Tongue (tissue), 1 donor: ENCODE measurements at regions not wholly inside any gene's neighbourhood (a gene's known extent, or its start where the extent isn't known, plus 50 kb on each side); places are given as distances from the start of the nearest gene placed in this dataset.
"Not testable (repeated sequence)": the region's sequence is repeated elsewhere in the genome, so short reads cannot be mapped to it uniquely, and the experiment has no call there.

Source experiments
- DNase-seq: peaks from one replicate; pipeline ENCODE4 v3.0.0-alpha.2; 2015

DNA sequence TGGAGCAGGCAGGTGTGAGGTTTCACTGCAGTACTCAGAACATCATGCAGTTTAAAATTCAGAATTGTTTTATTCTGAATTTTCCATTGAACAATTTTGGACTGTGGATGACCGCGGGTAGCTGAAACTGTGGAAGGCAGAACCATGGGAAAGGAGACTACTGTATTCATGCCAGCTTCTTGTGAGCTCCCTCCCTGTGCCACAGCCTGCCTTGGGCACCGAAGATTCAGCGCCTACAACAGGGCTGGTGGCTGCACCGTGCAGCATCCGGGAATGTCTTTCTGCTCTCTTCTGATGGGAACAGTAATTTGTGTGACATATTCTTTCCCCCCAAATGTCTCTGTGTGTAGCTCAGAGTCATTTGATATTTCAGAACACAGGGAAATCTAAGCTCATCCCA lies 118.5 kb upstream of the NKX1-1 start:
- no peak for DNase-seq

DNA sequence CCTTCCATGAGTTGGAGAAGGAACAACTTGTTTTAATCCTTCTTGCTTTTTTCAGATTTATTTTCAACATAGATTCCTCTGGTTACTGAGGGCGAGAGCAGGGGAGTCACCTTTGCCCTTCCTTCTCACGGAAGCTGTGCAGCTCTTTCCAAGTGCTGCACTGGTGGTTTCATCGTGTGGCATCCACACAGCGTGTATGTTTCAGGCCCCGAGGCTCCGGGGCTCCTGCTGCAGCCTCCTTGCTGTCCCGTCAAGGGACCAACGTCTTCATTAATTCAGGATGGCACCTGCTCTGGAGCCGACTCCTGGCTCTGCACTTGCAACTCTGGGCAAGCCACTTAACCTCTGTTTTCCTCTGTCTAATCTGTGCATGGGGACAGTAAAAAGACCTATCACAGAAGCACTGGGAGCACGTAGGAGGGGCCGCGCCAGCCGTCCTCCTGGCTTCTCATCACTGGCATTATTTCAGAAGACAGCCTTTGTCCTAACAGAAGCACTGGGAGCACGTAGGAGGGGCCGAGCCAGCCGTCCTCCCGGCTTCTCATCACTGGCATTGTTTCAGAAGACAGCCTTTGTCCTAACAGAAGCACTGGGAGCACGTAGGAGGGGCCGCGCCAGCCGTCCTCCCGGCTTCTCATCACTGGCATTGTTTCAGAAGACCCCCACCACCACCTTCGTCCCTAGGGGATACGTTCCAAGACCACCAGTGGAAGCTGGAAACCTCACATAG lies 117.8 kb upstream of the NKX1-1 start:
- DNase-seq: no peak

- DNase-seq: no peak
These were observed 117.3 kb upstream of the NKX1-1 start for GRCh38 chr4:1523506-1523905.

DNA sequence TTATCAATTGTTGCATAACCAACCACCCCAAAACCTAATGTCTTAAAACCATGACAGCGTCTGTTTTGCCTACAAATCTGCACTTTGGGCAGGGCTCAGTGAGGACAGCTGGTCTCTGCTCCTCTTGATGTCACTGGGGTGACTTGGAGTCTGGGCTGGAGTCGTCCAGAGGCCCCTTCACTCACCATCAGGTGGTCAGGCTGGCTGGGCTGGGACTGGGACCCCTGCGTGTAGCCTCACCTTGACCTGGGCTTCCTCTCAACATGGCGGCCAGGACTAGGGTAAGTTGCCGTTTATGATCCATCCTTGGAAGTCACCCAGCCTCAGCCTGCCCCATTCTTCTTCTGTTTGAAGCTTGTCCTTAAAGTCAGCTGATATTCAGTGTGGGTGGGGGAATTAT lies 116.8 kb upstream of the NKX1-1 start:
- no peak for DNase-seq

DNA sequence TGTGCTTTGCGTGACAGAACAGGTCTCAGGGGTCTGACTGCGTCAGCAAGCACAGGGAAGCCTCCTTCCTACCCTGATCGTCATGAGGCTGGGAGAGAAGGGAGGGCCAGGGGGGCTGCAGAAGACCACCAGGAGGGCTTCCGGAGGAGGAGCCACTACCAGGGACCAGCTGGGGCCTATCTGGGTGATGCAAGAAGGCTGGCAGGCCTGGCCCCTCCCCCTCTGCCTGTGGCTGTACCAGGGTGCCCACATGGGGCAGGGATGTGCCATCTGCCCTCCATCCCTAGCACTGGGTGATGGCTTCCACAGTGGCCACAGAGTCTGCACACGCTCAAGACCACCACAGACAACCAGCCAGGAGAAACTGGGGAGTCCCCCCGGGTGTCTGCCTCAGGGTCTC lies 116.4 kb upstream of the NKX1-1 start:
- DNase-seq: no peak

- DNase-seq: no peak
These were observed 115.6 kb upstream of the NKX1-1 start for GRCh38 chr4:1521821-1522361.

- DNase-seq: not testable (repeated sequence)
These were observed 114.7 kb upstream of the NKX1-1 start for GRCh38 chr4:1520795-1521576.

GRCh38 chr4:1519787-1520661 lies 113.8 kb upstream of the NKX1-1 start:
- DNase-seq: no peak

DNA sequence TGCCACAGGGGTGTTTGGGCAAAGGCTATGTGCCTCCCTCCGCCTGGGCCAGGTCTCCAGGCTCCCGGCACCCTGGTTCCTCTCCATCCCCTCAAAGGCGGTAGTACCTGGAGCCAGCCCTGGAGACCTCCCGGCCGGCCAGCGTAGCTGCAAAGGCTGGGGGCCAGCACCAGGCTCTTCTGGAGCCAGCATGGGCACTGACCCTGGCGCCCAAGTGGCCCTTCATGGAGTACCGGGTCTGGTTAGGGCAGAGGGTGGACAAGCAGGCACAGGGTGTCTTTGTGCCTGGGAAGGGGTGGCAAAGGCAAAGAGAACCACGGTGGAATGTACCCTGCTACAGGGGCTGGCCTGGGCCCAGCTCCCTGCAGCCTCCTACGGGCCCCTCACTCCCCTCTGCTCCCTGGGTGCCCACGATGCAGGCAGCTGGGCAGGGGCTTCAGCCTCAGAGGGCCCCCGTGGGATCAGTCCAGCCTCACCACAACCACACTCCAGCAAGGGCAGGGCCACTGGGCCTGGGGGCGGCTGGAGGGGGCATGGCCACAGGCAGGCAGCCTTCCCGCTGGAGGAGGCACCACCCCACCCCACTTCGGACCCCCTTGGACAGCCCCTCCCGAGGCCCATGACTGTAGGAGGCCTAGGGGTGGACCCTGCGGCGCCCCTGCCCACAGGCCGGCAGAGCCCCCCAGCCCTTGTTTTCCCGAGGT lies 112.9 kb upstream of the NKX1-1 start:
- DNase-seq: no peak

DNA sequence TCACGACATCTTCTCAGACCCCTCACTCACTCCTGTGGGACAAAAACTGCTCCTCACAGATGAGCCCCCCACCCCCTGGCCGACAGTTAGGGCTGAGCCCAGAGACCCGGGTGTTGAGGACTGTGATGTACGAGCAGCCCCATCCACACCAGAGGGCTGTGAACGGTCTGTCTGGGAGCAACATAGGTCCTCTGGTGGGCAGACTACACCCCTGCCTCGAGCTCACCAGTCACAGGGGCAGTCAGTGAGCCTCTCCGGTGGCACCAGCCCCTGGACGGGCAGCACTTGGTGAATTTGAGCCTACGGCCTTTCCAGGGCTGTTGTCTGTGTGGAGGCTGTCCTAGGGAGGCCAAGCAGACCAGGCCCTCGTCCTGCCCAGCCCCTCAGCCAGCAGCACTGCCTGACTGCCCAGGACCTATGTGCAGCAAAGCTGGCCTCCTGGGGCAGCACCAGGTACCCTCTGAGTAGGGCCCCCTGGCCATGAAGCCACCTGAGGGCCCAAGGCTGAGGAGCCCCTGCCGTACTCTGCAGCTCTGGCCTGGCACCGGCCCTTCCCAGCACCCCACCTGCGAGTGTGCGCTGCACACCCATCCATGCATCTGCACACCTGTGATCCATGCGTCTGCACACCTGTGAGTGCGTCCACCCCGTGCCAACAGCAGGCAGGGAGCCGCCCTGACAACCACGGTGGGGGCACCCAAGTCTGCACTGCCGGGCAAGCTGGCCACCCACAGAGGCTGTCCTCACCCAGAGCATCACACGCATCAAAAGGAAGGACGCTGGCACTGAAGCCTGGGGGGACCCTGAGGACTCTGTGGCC lies 111.6 kb upstream of the NKX1-1 start:
- DNase-seq: no peak

- DNase-seq: no peak
These were observed 110.7 kb upstream of the NKX1-1 start for GRCh38 chr4:1516881-1517480.

DNA sequence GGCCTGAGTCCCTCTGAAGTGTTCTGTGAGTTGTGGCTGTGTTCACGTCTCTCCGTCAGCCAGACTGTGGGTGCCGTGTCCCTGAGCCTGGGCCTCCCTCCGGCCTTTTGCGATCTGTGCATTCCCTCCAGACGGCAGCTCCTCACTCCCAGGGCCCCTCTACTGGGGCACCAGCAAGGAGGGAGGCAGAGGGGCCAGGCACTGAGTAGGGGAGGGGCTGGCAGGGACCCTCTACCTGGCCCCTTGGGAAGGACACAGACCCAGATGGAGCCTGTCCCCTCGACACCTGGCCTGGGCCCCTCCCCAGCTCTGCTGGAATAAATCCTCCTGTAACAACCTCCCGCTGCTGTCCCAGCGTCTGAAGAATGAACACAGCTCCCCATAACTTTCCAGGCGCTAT lies 110.0 kb upstream of the NKX1-1 start:
- DNase-seq: no peak

DNA sequence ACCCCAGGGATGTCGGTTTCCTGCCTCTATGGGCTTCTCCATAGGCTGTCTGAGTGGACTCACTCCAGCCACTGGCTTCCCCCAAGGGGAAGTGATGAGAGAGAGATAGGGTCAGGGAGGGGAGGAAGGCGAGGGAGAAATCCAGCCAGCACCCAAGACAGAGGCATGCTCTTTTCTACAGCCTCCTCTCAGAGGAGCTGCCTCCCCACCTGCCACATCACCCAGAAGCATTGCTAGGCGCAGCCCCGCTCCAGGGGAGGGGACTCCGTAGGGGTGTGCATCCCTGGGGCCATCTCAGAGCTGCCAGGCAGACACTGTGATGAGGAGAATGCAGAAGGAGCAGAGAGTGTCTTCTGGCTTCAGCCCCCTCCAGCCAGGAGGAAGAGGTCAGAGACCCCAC lies 109.5 kb upstream of the NKX1-1 start:
- no peak for DNase-seq

- DNase-seq: no peak
These were observed 108.9 kb upstream of the NKX1-1 start for GRCh38 chr4:1515156-1515555.

DNA sequence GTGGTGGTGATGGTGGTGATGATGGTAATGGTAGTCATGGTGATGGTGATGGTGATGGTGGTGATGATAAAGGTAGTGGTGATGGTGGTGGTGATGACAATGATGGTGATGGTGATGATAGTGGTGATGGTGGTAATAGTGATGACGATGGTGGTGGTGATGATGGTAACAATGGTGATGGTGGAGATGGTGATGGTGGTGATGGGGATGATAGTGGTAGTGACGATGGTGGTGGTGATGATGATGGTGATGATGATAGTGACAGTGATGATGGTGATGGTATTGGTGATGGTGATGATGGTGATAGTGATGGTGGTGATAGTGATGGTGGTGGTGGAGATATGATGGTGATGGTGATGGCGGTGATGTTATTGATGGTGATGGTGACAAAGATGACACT lies 108.4 kb upstream of the NKX1-1 start:
- no peak for DNase-seq

DNA sequence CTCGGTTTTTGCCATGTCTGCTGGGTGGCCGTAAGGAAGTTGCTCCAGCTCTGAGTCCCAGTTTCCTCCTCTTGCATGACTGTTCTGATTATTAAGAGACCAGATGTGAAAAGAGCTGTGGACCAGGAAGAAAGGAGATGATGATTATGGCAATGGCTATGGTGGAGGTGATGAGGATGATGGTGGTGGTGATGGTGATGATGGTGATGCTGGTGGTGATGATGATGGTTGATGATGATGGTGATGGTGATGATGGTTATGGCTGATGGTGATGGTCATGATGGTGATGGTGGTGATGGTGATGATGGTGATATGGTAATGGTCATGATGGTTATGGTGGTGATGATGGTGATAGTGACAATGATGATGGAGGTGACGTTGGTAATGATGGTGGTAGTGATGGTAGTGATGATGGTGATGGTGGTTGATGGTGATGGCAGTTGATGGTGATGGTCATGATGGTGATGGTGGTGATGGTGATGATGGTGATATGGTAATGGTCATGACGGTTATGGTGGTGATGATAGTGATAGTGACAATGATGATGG lies 107.8 kb upstream of the NKX1-1 start:
- no peak for DNase-seq

GRCh38 chr4:1512738-1513660 lies 106.8 kb upstream of the NKX1-1 start:
- peak; percentile 53 for DNase-seq

- no peak for DNase-seq
These were observed 106.0 kb upstream of the NKX1-1 start for GRCh38 chr4:1512051-1512737.
